GM19328 (cell line): ENCODE measurements at regions not wholly inside any gene's neighbourhood (a gene's known extent, or its start where the extent isn't known, plus 50 kb on each side); places are given as distances from the start of the nearest gene placed in this dataset.

Experiments used
- ATAC-seq: cut with Tn5 transposase; IDR thresholded peaks from one replicate; pipeline ENCODE4 v1.9.1; 2021; ENCODE audit warnings: mild to moderate bottlenecking, moderate library complexity; ENCODE audit not compliant: unreplicated experiment

DNA sequence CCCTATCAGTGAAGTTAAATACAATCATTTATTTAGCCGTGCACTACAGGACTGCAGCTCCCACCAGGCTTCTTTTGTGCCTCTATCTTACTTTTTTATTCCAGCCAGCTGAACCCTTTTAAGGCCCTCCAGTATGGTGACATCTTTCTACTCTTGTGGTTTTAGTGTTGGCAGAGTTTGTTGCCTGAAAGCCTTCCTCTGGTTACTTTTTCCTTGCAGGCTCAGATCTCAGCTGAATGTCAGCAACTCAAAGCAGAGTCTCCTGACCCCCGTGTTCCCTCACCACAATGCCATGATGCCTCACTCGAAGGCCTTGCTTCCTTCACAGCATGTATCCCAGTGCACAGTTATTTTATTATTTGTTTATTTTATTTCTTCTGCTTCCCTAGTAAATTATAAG, 818.9 kb upstream of the LCORL start:
- no peak for ATAC-seq

DNA sequence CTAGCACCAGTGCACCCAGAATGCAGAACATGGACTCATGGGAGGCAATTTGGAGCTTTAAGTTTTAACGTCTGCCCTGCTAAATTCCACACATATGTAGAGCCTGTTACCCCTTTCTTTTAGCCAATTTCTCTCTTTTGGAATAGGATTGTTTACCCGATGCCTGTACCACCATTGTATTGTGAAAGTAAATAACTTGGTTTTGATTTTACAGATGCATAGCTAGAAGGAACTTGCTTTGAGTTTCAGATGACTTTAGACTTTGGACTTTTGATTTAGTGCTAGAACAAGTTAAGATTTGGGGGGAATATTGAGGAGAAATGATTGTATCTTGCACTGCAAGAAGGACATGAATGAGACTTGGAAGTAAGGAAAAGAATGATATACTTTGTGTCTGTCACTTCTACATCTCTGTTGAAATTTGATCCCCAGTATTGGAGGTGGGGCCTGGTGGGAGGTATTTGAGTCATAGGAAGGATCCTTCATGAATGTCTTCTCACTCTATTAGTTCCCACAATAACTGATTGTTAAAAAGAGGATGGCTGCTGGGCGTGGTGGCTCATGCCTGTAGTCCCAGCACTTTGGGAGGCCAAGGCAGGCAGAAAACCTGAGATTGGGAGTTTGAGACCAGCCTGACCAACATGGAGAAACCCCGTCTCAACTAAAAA, 794.8 kb upstream of the LCORL start:
- no peak for ATAC-seq

- ATAC-seq, result no peak
These were observed 794.2 kb upstream of the LCORL start for GRCh38 chr4:18815779-18816173.

GRCh38 chr4:18815081-18815778, 793.7 kb upstream of the LCORL start:
- ATAC-seq, result no peak

DNA sequence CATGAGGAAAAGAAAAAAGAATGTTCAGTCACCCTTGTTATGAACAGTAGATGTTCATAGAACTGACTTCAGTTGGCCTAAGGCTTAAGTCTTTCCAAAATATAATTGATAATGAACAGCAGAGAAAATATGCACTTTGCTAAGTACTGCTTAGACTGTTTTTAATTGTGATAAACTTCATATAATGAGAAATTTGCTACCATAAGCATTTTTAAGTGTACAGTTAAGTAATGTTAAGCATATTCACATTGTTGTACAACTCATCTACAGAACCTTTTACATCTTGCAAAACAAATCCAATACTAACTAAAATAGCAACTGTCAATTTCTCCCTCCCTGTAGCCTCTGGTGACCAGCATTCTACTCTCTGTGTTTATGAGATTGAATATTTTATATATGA, 792.2 kb upstream of the LCORL start:
- no peak for ATAC-seq

DNA sequence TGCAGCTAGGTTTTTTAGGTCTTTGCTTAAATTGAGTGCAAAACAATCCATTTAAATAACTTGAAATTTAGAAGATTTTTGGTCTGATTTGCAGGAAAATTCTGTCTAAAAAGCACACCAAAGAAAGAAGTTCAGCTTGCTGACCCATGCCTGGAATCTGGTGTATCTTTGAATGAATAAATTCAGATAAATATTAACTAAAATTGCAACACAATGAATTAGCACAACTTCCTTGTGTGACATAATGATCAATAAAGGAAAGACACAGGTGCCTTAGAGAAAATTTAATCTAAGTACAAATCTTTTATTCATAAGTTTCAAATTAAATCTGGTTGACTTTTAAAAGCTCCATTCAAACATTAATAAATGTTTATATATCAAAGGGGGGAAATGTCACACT, 791.5 kb upstream of the LCORL start:
- ATAC-seq, result no peak

GRCh38 chr4:18803781-18804180, 782.2 kb upstream of the LCORL start:
- no peak for ATAC-seq

GRCh38 chr4:18798123-18798522, 776.6 kb upstream of the LCORL start:
- no peak for ATAC-seq

- no peak for ATAC-seq
These were observed 774.2 kb upstream of the LCORL start for GRCh38 chr4:18795794-18796193.

- ATAC-seq, result no peak
These were observed 755.8 kb upstream of the LCORL start for GRCh38 chr4:18777190-18777930.

DNA sequence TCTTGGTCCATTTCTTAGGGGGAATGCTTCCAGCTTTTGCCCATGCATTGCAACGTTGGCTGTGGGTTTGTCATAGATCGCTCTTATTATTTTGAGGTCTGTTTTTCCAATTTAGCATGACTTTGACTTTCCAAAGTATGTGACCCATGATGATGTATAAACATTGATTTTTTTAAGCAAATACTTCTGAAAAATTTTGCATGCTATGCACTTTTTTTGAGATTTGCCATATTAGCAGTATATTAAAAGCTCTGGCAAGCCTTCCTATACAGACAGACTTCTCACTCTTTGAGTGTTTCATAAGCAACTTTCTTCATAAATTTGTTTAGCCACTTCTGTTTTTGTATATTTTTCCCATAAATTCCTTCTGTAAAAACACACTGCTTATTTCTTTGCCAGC, 746.4 kb upstream of the LCORL start:
- ATAC-seq, result no peak

DNA sequence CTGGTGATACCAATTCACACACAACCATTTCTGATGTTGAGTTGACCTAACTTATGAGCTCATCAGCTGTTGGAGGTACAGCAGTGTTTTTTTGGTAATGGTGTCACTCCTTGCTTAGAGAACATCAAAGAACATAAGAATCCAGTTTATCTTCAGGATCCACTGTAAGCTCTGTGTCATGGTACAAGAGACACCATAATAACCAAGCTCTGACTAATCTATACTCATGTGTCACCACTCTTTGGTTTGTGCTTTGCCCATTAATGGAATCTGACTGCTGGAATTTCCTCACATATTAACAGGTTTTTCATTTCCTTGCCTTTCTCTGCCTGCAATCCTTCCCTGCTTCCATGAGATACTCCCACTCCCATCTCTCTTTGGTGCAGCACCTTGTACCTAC, 735.1 kb upstream of the LCORL start:
- no peak for ATAC-seq

- ATAC-seq, result no peak
These were observed 732.6 kb upstream of the LCORL start for GRCh38 chr4:18754180-18754579.

DNA sequence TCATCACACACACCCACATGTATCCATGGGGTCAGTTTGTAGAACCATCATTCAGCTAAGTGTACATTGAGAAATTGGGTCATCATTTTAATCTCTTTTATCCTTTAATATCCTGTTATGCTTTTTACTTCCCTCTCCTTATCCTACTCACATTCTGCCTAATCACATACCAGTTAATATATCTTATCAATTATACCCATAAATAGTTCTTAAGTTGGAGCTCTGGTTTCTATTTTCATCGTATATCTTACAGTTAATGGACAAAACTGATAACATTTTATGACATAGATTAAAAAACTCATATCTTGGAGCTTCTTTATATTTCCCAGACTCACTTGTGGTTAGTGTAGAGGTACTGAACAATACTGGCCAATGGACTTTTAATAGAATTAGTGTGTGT, 729.5 kb upstream of the LCORL start:
- no peak for ATAC-seq

DNA sequence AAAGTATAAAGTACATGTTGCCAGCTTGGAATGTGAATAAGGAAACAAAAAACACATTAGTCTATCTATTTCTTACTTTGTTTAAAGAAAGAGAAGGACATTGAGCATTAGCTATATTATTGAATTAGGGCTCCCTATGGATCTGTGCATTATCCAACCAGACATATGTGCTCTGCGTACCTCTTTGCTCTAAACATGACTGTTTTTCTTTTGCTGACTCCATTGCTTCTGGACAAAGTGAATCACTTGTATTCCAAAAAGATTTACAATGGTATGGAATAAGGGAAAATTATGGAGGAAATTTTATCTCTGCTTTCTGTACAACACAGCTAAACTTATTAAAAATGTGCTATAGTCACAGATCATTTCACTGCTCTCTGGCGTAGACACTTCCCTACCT, 727.8 kb upstream of the LCORL start:
- ATAC-seq, result no peak

GRCh38 chr4:18736551-18736950, 715.0 kb upstream of the LCORL start:
- ATAC-seq, result no peak

DNA sequence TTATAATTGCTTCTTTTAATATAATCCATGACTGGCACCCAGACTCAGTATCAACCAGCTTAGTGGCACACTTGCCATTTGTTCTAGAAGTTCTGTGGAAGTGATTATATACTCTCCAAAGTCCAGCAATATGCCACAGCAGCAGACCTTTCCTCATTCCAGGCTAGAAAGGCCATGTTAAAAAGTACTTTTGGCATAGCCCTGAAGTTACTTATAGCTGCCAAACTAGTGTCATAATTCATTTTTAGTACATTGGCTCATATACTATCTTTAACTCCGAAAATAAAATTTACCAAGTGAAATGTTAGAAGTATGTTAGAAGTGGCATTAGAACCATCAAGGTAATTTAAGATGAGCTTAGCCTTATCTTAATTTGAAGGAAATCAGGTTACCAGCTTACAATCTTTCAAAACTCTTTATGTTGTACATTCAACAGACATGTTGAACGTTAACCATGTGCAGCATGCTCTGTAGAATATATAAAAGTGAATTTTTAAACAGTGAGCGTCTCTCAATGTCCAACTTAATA, 714.2 kb upstream of the LCORL start:
- no peak for ATAC-seq

- no peak for ATAC-seq
These were observed 712.9 kb upstream of the LCORL start for GRCh38 chr4:18734405-18734804.

DNA sequence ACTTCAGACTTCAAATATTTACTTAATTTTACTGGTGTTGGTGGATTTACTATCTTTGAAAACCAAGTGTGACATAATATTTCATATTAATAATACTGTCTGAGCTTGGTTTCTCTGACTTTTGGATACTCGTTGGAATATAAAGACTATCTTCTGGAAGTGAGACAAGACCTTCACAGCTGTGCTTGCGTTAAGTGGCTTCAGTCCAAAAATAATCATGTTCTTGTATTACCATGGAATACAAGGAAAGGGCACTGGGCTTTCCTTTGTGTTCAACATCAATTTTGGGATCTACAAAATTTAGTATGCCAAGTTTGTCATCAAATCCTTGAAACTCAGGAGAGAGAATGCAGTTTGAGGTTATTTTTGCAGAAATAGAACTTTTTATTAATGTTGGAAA, 712.4 kb upstream of the LCORL start:
- no peak for ATAC-seq

DNA sequence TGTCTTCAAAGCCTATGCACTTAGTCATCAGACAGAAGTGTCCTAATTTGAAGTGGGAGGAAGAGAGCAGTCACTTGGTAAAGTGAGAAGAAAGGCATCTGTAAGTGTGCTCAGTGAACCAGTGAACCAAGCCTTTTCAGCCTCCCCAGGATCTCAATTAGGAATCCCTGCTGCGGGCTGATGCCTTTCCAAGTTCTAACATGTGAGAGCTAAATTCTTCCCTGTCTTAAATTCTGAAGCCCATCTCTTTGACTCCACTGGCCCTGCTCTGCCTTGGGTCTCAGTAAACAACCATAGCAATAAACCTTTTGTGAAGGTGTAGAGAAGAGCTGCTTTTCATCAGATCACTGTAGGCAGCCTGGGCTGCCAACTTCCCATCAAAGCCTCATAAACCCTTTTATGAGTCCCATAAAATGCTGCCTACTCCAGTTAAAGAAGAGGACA, 701.2 kb upstream of the LCORL start:
- no peak for ATAC-seq

DNA sequence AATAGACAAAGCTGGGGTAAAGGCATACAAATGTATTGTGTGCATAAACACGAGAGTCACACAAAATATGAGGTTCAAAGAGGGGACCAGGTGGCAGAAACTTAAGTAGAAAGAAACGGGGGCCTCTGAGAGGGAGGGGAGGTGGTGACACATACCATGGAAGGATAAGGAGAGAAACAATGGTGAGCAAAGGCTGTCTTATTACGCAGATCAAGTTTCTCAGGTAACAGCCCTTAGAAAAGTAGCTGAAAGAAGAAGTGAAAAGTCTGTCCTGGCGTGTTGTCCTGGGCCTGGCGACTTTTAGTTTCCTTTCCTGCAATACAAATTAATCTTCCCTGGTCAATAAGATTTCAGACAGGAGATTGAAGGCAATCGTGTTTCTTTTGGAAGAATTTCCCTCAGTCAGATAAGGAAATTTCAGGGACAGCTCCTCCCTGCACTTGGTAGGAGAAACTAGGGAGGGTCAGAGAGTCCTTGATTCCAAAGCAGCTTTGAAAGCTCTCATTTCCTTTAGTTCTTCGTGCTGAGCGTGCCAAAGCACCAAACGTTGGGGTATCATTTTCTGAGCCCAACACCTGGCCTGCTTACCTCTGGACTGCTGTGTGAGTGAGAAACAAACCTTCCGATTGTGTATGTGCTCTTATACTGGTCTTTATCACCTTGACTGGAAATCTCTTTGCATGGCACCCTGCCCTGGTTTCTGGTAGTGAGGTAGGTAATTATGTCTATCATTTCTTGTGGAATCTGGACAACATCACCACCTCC, 676.7 kb upstream of the LCORL start:
- no peak for ATAC-seq
